SK-N-DZ (cell line): ENCODE measurements at regions not wholly inside any gene's neighbourhood (a gene's known extent, or its start where the extent isn't known, plus 50 kb on each side); places are given as distances from the start of the nearest gene placed in this dataset.
A peak's percentile ranks its signal among the peaks of the same experiment; 100 is the strongest.

Source experiments
- DNase-seq: peaks from one replicate; pipeline ENCODE4 v3.0.0-alpha.2; 2015; ENCODE audit warnings: low spot score

GRCh38 chr20:39282619-39283092, 320.5 kb downstream of the DHX35 start:
- DNase-seq = no peak

DNA sequence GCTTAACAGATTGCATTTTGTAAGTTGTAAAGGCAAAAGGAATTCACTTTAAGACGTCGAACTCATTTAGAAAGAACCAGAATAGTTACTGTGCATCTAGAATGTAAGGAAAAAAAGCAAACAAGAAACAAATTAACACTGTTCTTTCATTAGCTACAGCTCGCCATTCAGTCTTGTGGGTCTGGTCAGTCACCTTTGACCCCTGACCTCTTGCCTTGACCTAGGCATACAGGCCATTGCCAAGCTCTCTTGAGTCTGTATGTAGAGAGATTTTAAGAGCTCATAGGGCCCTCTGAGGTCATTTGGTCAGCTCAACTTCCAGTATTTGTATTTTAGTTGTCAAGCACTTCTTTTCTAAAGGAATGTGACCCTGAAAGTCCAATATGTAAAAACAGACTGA, 318.7 kb downstream of the DHX35 start:
- DNase-seq = no peak

- no peak for DNase-seq
Observed at GRCh38 chr20:39278230-39278788, 316.2 kb downstream of the DHX35 start.

DNA sequence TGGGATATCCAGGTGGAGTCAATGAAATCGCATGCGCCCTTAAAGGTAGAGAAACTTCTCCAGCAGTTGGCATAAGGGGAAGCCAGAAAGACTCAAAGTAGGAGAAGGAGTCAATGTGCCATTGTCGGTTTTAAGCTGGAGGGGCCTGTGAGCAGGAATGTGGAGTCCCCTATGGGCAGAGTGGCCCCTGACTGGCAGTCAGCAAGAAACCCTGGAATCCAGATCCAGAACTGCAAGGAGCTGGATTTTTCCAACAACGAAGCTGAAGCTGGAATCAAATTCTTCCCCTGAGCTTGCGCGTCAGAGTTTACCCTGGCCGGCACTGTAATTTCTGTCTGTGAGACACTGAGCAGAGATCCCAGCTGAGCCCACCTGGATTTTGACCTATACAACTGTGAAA, 315.0 kb downstream of the DHX35 start:
- DNase-seq = no peak

- no peak for DNase-seq
Observed at GRCh38 chr20:39270837-39271604, 308.9 kb downstream of the DHX35 start.

GRCh38 chr20:39269493-39270217, 307.5 kb downstream of the DHX35 start:
- no peak for DNase-seq

DNA sequence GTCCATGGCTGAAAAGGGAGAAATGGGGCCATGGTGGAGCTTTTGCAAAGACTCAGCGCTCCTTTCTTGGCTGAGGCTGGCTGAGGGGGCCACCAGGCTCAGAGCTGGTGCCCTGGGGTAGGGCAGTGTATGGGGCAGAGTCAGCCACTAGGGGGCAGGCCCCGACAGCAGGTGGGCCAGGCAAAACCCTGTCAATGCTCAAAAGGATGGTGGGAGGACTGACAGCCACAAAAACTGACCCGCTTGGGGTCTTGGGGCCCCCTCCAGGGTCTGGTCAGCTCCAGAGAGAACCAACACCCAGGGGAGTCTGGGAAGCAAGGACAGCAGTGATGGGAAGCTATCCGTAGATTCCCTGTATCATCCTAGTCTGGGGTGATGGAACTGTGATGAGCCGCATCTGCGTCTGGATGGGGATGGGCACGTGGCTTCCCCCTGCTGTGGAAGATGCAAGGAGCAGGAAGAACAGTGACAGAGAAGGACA, 306.9 kb downstream of the DHX35 start:
- peak; percentile 92 for DNase-seq

GRCh38 chr20:39268491-39268951, 306.4 kb downstream of the DHX35 start:
- no peak for DNase-seq

DNA sequence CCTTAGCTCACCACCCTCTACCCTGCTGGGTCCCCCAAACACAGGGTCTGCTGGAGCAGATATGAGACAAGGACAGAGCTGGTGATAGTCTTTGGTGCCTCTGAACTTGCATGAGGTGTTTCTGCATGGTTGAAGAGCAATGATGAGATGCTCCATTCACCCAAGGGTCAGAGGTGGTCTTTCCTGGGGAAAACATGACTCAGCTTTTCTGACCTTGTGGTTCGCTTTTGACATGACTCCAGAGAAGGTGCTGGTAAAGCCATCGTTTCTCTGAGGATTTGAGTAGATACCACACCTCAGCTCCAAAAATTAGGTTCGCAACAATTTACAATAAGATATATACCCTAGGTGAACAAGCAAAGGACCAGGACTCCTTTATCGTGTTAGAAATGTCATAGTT, 304.8 kb downstream of the DHX35 start:
- DNase-seq = no peak

DNA sequence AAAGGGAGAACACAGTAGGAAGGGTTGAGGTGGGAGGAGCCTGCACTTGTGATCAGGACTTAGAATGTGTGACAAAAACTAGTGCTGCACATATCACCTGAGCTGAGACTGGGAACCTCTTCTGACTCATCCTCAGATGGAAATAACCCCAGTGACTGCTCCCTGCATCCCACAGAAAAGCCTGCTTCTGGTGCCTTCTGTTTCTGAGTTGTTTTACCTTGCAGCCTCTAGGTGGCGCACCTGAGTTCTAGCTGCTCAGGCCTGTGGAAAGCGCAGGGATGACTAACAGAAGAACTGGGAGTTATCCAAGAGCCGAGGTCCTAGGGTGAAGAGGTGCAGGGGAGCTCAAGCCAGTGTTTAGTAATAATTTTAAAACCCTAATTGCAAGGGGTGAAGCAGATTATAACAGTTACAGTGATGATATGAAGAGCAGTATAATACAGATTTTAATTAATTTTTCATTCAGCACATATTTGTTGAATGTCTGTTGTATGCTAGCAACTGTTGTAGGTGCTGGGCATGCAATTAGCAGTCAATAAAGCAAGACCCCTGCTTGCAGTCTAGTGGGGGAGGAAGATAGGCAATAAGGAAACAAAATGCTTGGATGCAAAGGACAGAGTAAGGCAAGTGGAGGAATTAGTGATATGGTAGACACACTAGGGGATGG, 302.5 kb downstream of the DHX35 start:
- DNase-seq = peak; percentile 85

DNA sequence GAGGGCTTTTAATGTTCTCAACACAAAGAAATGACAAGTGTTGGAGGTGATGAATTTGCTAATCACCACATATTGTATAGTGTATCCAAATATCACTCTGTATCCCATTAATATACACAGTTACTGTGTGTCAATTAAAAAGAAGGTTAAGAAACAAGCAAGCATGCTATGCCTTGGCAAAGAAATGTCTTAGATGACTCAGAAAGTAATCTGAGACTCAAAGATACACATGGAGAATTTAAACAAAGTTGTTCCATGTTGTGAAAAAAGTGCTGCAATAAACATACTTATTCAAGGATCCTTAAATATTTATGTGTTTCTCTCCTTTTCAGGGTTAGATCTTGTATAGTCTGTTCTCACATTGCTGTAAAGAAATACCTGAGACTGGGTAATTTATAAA, 300.9 kb downstream of the DHX35 start:
- DNase-seq = no peak

DNA sequence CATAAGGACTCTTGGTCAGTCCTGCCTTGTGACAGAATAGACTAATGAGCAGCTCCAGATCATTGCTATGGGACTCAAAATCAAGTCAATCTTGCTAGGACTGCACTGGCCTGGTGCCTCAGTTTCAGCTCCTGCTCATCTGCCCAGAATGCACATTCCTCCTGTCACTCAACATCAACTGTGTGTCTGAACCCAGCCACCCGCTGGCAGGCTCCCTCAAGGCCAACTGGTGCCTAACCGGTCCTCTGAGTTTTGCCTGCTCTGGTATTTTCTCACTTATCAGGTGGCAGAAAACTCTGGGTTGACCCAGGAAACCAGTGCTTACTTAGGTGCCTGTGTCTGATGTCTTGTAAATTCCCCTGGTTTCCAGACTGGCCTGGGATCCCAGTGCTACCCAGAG, 297.7 kb downstream of the DHX35 start:
- DNase-seq = no peak

- DNase-seq = peak; percentile 95
Observed at GRCh38 chr20:39259010-39259803, 297.1 kb downstream of the DHX35 start.

- DNase-seq = no peak
Observed at GRCh38 chr20:39258253-39258652, 296.1 kb downstream of the DHX35 start.

DNA sequence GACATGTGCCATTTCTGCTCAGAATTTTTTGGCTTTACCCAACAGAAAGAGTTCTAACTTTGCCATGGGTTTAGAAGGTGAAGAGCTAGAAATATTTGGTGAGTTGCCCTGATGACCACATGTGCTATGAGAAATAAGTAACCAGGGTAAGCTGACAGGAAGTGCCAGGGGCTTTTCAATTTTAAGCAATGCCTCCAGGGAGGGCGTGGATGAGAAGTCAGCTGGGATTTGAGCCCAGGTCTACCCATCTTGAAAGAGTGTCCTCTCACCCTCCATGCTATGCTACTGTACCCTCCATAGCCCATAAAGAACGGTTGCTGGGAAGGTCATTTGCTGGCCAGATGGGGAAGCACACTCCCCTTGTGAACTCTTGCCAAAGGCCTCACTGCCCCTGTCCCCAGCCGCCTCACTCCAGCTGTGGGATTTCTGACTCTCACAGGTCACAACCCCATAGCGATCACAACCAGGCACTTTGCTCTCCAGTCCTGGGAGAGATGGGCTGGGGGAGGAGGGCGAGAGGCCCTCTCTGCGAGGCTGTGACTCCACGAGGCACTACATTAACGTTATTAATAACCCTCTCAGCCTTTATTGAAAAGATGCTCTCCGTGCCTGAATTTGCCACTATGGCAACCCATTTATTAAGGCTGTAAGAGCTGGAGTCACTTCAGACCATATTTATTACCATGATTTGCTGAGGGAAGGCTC, 291.1 kb downstream of the DHX35 start:
- no peak for DNase-seq

- DNase-seq = no peak
Observed at GRCh38 chr20:39252035-39252434, 289.9 kb downstream of the DHX35 start.

DNA sequence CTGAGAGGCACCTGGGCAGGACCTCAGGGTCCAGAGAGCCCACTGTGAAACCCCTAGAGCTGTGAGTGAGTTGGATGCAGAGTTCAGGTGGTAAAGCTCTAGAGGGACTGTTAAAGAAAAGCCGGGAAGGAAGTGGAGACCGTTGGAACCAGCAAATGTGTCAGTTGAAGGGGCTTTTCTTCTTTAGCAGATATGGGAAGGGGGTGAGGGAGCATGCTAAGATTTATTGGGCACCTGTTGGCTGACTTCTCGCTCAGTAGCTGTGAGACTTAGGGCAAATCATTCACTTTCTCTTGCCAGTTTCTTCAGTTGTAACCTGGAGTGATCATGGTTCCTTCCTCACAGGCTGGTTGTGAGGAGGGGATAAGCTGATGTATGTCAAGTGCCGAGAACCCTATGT, 287.7 kb downstream of the DHX35 start:
- DNase-seq = no peak

GRCh38 chr20:39248862-39249485, 286.8 kb downstream of the DHX35 start:
- DNase-seq = no peak

GRCh38 chr20:39248171-39248861, 286.2 kb downstream of the DHX35 start:
- DNase-seq = no peak
